ENCODE measurements at regions not wholly inside any gene's neighbourhood (a gene's known extent, or its start where the extent isn't known, plus 50 kb on each side); places are given as distances from the start of the nearest gene placed in this dataset.
A peak's percentile ranks its signal among the peaks of the same experiment; 100 is the strongest.

DNA sequence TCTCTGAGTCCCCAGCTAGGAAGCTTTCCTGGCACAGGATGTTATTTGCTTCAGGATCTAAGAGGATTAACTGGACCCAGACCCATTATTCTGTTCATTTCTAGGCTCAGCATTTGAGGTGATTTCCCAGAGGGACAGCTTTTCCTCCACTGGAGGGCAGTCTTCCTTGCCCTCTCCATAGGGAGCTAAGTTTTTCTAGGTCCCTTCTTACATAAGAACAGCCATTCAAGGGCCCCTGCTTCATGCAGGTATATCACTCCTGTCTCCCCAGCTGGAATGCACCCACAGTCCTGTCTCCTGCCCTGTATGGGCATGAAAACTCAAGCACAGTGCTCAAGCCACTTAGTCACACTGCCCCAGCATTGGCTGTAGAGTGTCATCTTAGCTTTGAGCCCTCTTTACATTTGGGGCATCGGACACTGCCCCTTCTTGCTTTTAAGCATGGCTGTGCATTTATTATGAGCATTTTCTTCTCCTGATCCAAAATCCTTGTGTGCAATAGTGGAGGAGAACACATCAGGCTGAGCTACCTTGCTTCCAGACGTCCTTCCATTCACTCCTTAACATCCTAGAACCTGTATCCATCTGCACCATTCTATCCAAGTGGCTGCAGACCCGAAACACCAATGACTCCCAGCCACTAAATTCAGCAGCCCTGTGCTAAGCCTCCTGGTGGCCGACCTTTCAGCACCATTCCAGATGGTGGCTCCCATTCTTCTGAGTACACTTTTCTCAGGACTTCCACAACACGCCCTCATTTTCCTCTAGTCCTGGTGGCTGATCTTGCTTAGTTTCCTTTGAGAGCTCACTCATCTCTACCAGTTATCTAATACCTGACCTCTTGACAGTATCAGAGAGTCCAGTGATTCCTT lies 80.0 kb downstream of the COPS8 start:
- WGBS, 3 donors, result 67 to 78% (median 73%) methylated on average over 5 of the region's 5 CpGs
- peak; percentile 5 to 42 for DNase-seq
- no peaks in the 10 kb centered on the region for H3K36me3 ChIP-seq (ENCODE audit: control insufficient read depth in 3 of 3, insufficient read depth in 2 of 3, low read depth in 1 of 3, low read length in 3 of 3)
- H3K27me3 ChIP-seq (ENCODE audit: control insufficient read depth in 3 of 3, insufficient read depth in 3 of 3, low read length in 3 of 3), result no peaks in the 10 kb centered on the region
- no peak overlapping the region for H3K4me3 ChIP-seq (ENCODE audit: low read depth in 1 of 3, low read length in 3 of 3)
- H3K27ac ChIP-seq (ENCODE audit: low read depth in 1 of 3, low read length in 2 of 3), result peak overlapping the region in 1 of 3 donors; percentile 63
- no peaks in the 10 kb centered on the region for H3K9me3 ChIP-seq (ENCODE audit: control insufficient read depth in 2 of 2, insufficient read depth in 1 of 2, low read depth in 1 of 2, low read length in 1 of 2)
- FAIRE-seq, result no peak
- H3K4me1 ChIP-seq (ENCODE audit: control insufficient read depth in 3 of 3, insufficient read depth in 2 of 3, low read depth in 1 of 3, low read length in 2 of 3), result no peaks in the 10 kb centered on the region

DNA sequence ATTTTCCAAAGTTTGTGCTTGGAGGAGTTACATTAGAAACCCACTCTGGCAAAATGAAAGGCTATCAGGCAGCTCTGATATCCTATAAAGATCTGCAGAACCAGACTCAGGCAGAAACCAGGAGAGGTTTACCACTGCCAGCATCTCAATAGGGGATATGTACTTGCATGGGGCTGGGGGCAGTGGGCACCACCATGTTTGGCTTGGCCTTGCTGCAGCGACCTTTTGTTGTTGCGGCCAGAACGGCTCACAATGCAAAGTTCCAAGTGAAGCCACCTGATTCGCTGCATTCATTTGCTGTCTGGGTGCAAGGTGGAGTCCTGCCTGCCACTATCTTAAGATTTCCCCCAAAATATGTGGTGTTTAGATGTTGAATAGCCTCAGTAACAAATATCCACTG lies 81.3 kb downstream of the COPS8 start:
- H3K36me3 ChIP-seq (ENCODE audit: control insufficient read depth in 3 of 3, insufficient read depth in 2 of 3, low read depth in 1 of 3, low read length in 3 of 3), result no peaks in the 10 kb centered on the region
- FAIRE-seq (no peak), DNase-seq (no peak)
- no peaks in the 10 kb centered on the region for H3K4me1 ChIP-seq (ENCODE audit: control insufficient read depth in 3 of 3, insufficient read depth in 2 of 3, low read depth in 1 of 3, low read length in 2 of 3)
- no peak overlapping the region for H3K4me3 ChIP-seq (ENCODE audit: low read depth in 1 of 3, low read length in 3 of 3)
- WGBS, 3 donors, result 89 to 90% (median 90%) methylated on average over 4 of the region's 4 CpGs
- H3K27me3 ChIP-seq (ENCODE audit: control insufficient read depth in 3 of 3, insufficient read depth in 3 of 3, low read length in 3 of 3), result peaks cover 0 to 3% (median 0%) of the 10 kb centered on the region in 3 donors
- no peaks in the 10 kb centered on the region for H3K9me3 ChIP-seq (ENCODE audit: control insufficient read depth in 2 of 2, insufficient read depth in 1 of 2, low read depth in 1 of 2, low read length in 1 of 2)
- no peak overlapping the region for H3K27ac ChIP-seq (ENCODE audit: low read depth in 1 of 3, low read length in 2 of 3)

DNA sequence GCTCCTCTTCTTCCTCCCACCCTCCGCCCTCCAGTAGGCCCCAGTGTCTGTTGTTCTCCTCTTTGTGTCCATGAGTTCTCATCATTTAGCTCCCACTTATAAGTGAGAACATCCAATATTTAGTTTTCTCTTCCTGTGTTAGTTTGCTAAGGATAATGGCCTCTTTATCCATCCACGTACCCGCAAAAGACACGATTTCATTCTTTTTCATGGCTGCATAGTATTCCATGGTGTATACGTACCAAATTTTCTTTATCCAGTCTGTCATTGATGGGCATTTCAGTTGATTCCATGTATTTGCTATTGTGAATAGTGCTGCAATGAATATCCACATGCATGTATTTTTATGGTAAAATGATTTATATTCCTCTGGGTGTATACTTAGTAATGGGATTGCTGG lies 82.2 kb downstream of the COPS8 start:
- Histone ChIP-seq H3K36me3 (ENCODE audit: control insufficient read depth in 3 of 3, insufficient read depth in 2 of 3, low read depth in 1 of 3, low read length in 3 of 3) (no peaks in the 10 kb centered on the region), H3K4me3 (ENCODE audit: low read depth in 1 of 3, low read length in 3 of 3) (no peak overlapping the region), H3K9me3 (ENCODE audit: control insufficient read depth in 2 of 2, insufficient read depth in 1 of 2, low read depth in 1 of 2, low read length in 1 of 2) (no peaks in the 10 kb centered on the region), H3K27me3 (ENCODE audit: control insufficient read depth in 3 of 3, insufficient read depth in 3 of 3, low read length in 3 of 3) (peaks cover 0 to 3% (median 0%) of the 10 kb centered on the region in 3 donors), H3K4me1 (ENCODE audit: control insufficient read depth in 3 of 3, insufficient read depth in 2 of 3, low read depth in 1 of 3, low read length in 2 of 3) (no peaks in the 10 kb centered on the region), H3K27ac (ENCODE audit: low read depth in 1 of 3, low read length in 2 of 3) (no peak overlapping the region)
- no peak for FAIRE-seq
- WGBS, 3 donors, result 90 to 97% (median 96%) methylated on average over 5 of the region's 5 CpGs
- DNase-seq, result no peak

DNA sequence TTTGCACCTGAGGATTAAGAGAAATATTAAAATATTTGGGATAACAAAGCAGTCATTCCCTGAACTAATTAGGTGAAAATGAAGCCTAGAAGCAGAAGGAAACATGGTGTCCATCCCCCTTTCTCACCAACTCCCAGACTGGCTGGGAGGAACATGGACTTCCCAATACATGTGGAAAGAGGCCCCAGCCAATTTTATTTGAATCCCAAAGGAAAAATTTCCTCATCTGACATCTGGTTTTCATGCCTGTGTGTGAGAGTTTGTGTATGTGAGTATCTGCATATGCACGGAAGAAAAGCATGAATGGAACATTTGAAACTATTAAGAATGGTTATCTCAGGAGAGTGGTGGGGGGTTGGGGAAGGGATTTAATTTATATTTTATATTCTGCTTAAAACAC lies 84.3 kb downstream of the COPS8 start:
- Histone ChIP-seq H3K4me1 (ENCODE audit: control insufficient read depth in 3 of 3, insufficient read depth in 2 of 3, low read depth in 1 of 3, low read length in 2 of 3) (no peaks in the 10 kb centered on the region), H3K9me3 (ENCODE audit: control insufficient read depth in 2 of 2, insufficient read depth in 1 of 2, low read depth in 1 of 2, low read length in 1 of 2) (no peaks in the 10 kb centered on the region), H3K27ac (ENCODE audit: low read depth in 1 of 3, low read length in 2 of 3) (no peak overlapping the region)

DNA sequence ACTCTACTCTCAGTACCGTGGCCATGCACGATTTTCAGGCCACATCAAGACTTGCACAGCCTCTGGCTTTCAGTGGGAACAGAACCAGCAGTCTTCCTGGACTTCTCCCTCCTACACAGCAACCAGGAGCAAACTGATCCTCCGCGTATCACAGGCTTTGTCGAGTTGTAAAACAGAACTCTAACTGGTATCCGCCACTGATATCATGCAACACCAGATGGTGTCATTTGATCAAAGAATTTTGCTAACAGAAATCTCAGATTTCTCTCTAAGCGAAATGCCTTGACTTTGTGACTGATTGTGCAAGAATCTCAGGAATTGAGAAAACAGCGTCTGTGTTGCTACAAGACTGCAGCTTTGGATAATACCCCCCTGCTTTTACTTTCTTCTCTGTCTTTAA lies 85.7 kb downstream of the COPS8 start:
- no peak for FAIRE-seq
- peak; percentile 5 to 32 for DNase-seq
- no peaks in the 10 kb centered on the region for H3K4me1 ChIP-seq (ENCODE audit: control insufficient read depth in 3 of 3, insufficient read depth in 2 of 3, low read depth in 1 of 3, low read length in 2 of 3)
- no peaks in the 10 kb centered on the region for H3K36me3 ChIP-seq (ENCODE audit: control insufficient read depth in 3 of 3, insufficient read depth in 2 of 3, low read depth in 1 of 3, low read length in 3 of 3)
- no peak overlapping the region for H3K4me3 ChIP-seq (ENCODE audit: low read depth in 1 of 3, low read length in 3 of 3)
- peak overlapping the region in 2 of 3 donors; percentile 37 to 65 for H3K27ac ChIP-seq (ENCODE audit: low read depth in 1 of 3, low read length in 2 of 3)
- no peaks in the 10 kb centered on the region for H3K9me3 ChIP-seq (ENCODE audit: control insufficient read depth in 2 of 2, insufficient read depth in 1 of 2, low read depth in 1 of 2, low read length in 1 of 2)
- WGBS, 3 donors, result 46 to 53% (median 51%) methylated on average over 8 of the region's 8 CpGs
- H3K27me3 ChIP-seq (ENCODE audit: control insufficient read depth in 3 of 3, insufficient read depth in 3 of 3, low read length in 3 of 3), result peaks cover 0 to 3% (median 0%) of the 10 kb centered on the region in 3 donors

More for the DNA sequence above, 84.3 kb downstream of the COPS8 start:
- no peak for FAIRE-seq
- Histone ChIP-seq H3K4me3 (ENCODE audit: low read depth in 1 of 3, low read length in 3 of 3) (no peak overlapping the region), H3K27me3 (ENCODE audit: control insufficient read depth in 3 of 3, insufficient read depth in 3 of 3, low read length in 3 of 3) (peaks cover 0 to 3% (median 0%) of the 10 kb centered on the region in 3 donors), H3K36me3 (ENCODE audit: control insufficient read depth in 3 of 3, insufficient read depth in 2 of 3, low read depth in 1 of 3, low read length in 3 of 3) (no peaks in the 10 kb centered on the region)
- 81 to 86% (median 83%) methylated on average over 1 of the region's 1 CpG for WGBS, 3 donors
- no peak for DNase-seq

DNA sequence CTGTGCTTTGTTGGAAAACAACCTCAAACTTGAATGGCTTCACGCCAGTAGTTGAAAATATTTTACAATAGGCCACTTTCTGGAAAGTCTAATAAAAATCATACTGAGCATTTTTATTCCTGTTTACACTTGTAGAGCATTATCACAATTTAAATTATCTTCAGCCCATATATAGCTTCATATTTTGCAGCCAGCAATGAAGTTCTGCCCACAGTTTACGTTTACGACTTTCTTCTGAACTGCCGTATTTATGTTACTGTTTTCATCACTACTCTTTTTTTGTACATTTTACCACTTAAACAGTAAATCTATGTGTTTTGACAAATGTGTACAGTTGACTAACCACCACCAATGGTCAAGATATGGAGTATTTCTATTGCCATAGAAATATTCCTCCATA lies 86.2 kb downstream of the COPS8 start:
- no peaks in the 10 kb centered on the region for H3K36me3 ChIP-seq (ENCODE audit: control insufficient read depth in 3 of 3, insufficient read depth in 2 of 3, low read depth in 1 of 3, low read length in 3 of 3)
- H3K27ac ChIP-seq (ENCODE audit: low read depth in 1 of 3, low read length in 2 of 3), result peak overlapping the region in 2 of 3 donors; percentile 10 to 37
- DNase-seq, result no peak
- no peaks in the 10 kb centered on the region for H3K9me3 ChIP-seq (ENCODE audit: control insufficient read depth in 2 of 2, insufficient read depth in 1 of 2, low read depth in 1 of 2, low read length in 1 of 2)
- H3K4me1 ChIP-seq (ENCODE audit: control insufficient read depth in 3 of 3, insufficient read depth in 2 of 3, low read depth in 1 of 3, low read length in 2 of 3), result no peaks in the 10 kb centered on the region
- no peak for FAIRE-seq
- peaks cover 0 to 3% (median 0%) of the 10 kb centered on the region in 3 donors for H3K27me3 ChIP-seq (ENCODE audit: control insufficient read depth in 3 of 3, insufficient read depth in 3 of 3, low read length in 3 of 3)
- H3K4me3 ChIP-seq (ENCODE audit: low read depth in 1 of 3, low read length in 3 of 3), result no peak overlapping the region
- WGBS, 3 donors, result 62 to 81% (median 76%) methylated on average over 4 of the region's 4 CpGs

DNA sequence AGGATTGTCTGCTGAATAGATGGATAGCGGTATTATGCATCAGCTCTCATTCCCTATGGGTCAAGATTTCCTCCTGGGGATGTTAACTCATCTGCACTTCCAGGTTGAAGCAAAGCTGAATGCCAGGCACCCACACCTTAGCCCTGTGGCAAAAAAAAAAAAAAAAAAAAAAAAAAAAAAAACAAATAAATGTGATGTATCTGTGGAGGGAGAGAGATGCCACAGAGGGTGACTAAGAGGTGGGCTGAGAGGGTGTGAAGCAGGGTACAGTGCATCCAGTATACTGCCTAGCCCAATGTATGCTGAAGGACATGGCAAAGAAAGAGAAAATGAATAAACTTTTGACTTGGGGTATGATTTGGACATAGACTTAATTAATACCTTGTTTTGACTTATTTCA lies 91.4 kb downstream of the COPS8 start:
- Histone ChIP-seq H3K9me3 (ENCODE audit: control insufficient read depth in 2 of 2, insufficient read depth in 1 of 2, low read depth in 1 of 2, low read length in 1 of 2) (no peaks in the 10 kb centered on the region), H3K27ac (ENCODE audit: low read depth in 1 of 3, low read length in 2 of 3) (no peak overlapping the region), H3K4me1 (ENCODE audit: control insufficient read depth in 3 of 3, insufficient read depth in 2 of 3, low read depth in 1 of 3, low read length in 2 of 3) (no peaks in the 10 kb centered on the region), H3K36me3 (ENCODE audit: control insufficient read depth in 3 of 3, insufficient read depth in 2 of 3, low read depth in 1 of 3, low read length in 3 of 3) (no peaks in the 10 kb centered on the region), H3K27me3 (ENCODE audit: control insufficient read depth in 3 of 3, insufficient read depth in 3 of 3, low read length in 3 of 3) (no peaks in the 10 kb centered on the region), H3K4me3 (ENCODE audit: low read depth in 1 of 3, low read length in 3 of 3) (no peak overlapping the region)
- FAIRE-seq (no peak), DNase-seq (no peak)
- WGBS, 3 donors, result 80 to 96% (median 90%) methylated on average over 1 of the region's 1 CpG

DNA sequence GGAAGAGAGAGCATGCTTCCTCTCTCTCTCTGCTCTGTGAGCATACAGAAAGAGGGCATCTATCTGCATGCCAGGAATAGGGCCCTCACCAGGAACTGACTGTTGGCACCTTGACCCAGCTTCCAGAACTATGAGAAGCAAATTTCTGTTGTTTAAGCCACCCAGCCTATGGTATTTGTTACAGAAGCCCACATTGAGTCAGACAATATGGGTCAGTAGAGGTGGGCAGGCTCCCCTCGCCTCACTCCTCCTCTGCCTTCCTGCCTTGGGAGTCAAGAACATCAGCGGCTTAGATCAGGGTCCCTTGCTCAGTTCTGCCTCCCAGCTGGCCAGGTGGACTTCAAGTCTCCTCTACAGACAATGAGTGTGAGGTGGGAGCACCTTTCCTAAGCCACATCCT lies 92.3 kb downstream of the COPS8 start:
- Histone ChIP-seq H3K9me3 (ENCODE audit: control insufficient read depth in 2 of 2, insufficient read depth in 1 of 2, low read depth in 1 of 2, low read length in 1 of 2) (no peaks in the 10 kb centered on the region), H3K27me3 (ENCODE audit: control insufficient read depth in 3 of 3, insufficient read depth in 3 of 3, low read length in 3 of 3) (peaks cover 0 to 5% (median 0%) of the 10 kb centered on the region in 3 donors), H3K4me3 (ENCODE audit: low read depth in 1 of 3, low read length in 3 of 3) (no peak overlapping the region), H3K36me3 (ENCODE audit: control insufficient read depth in 3 of 3, insufficient read depth in 2 of 3, low read depth in 1 of 3, low read length in 3 of 3) (no peaks in the 10 kb centered on the region), H3K27ac (ENCODE audit: low read depth in 1 of 3, low read length in 2 of 3) (peak overlapping the region in 1 of 3 donors; percentile 74), H3K4me1 (ENCODE audit: control insufficient read depth in 3 of 3, insufficient read depth in 2 of 3, low read depth in 1 of 3, low read length in 2 of 3) (no peaks in the 10 kb centered on the region)
- WGBS, 3 donors, result 70 to 85% (median 83%) methylated on average over 2 of the region's 2 CpGs
- no peak for DNase-seq
- no peak for FAIRE-seq

Data from small intestine (tissue), 7 donors.